ENCODE measurements at regions not wholly inside any gene's neighbourhood (a gene's known extent, or its start where the extent isn't known, plus 50 kb on each side); places are given as distances from the start of the nearest gene placed in this dataset.

DNA sequence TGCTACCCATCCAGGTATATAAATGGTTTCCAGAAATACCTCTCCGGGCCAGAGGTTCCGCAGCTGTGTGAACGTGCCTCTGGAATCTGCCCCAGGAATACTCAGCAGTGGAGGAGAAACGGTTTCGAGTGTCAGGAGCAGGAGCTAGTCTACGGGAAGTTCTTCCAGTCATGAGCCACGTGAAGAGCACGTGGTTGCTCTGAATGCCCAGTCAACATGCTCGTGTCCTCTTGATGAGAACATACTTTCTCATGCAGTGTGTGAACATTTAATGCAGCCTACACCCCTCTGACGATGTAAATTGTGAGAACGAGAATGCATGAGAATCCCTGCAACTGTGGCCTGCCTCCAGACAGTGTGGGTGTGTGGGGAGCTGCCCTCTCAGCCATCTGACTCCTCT lies 277.0 kb upstream of the SHH start:
- intact Hi-C loops (cut with DNase I): no loop called here
- WGBS, 3 donors: 80 to 86% (median 81%) methylated on average over 11 of the region's 11 CpGs

DNA sequence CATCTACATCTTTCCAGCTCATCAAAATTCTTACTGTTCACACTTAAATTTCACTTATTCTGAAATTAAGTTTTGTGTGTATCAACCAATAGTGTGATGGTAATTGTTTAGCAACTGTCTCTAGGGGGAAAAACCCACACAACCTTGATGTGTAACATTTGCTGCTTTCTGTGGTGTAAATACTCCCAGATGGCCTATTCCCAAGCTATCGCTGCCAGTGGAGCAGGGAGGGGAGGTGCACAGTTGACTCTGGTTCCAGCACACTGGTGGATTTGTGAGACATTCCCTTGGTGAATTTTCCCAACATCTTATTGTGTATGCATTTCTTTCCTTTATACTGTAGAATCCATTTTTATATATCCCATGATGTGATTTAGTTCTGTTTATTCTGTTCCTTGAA lies 275.9 kb upstream of the SHH start:
- TF ChIP-seq POLR2A (IDR thresholded peaks at IDR 0.05) (no peak), EP300 (IDR thresholded peaks at IDR 0.05) (no peak)
- TF ChIP-seq, protein P1, sequence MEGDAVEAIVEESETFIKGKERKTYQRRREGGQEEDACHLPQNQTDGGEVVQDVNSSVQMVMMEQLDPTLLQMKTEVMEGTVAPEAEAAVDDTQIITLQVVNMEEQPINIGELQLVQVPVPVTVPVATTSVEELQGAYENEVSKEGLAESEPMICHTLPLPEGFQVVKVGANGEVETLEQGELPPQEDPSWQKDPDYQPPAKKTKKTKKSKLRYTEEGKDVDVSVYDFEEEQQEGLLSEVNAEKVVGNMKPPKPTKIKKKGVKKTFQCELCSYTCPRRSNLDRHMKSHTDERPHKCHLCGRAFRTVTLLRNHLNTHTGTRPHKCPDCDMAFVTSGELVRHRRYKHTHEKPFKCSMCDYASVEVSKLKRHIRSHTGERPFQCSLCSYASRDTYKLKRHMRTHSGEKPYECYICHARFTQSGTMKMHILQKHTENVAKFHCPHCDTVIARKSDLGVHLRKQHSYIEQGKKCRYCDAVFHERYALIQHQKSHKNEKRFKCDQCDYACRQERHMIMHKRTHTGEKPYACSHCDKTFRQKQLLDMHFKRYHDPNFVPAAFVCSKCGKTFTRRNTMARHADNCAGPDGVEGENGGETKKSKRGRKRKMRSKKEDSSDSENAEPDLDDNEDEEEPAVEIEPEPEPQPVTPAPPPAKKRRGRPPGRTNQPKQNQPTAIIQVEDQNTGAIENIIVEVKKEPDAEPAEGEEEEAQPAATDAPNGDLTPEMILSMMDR (IDR thresholded peaks at IDR 0.05): no peak
- Histone ChIP-seq H3K27me3 (no peaks in the 10 kb centered on the region), H3K36me3 (no peaks in the 10 kb centered on the region), H3K4me1 (ENCODE audit: insufficient read depth) (no peaks in the 10 kb centered on the region), H3K4me3 (no peak overlapping the region), H3K27ac (no peak overlapping the region), H3K9me3 (no peaks in the 10 kb centered on the region)
- DNase-seq: no peak
- intact Hi-C loops (cut with DNase I): no loop called here
- 69 to 79% (median 71%) methylated on average over 1 of the region's 1 CpG for WGBS, 3 donors

More for the DNA sequence above, 277.0 kb upstream of the SHH start:
- DNase-seq: no peak
- no peak for TF ChIP-seq POLR2A (IDR thresholded peaks at IDR 0.05)
- TF ChIP-seq, protein P1 (IDR thresholded peaks at IDR 0.05): no peak
- TF ChIP-seq EP300 (IDR thresholded peaks at IDR 0.05): no peak
- H3K4me3 ChIP-seq: no peak overlapping the region
- H3K27ac ChIP-seq: no peak overlapping the region
- H3K36me3 ChIP-seq: no peaks in the 10 kb centered on the region
- H3K9me3 ChIP-seq: no peaks in the 10 kb centered on the region
- H3K4me1 ChIP-seq (ENCODE audit: insufficient read depth): no peaks in the 10 kb centered on the region
- no peaks in the 10 kb centered on the region for H3K27me3 ChIP-seq

DNA sequence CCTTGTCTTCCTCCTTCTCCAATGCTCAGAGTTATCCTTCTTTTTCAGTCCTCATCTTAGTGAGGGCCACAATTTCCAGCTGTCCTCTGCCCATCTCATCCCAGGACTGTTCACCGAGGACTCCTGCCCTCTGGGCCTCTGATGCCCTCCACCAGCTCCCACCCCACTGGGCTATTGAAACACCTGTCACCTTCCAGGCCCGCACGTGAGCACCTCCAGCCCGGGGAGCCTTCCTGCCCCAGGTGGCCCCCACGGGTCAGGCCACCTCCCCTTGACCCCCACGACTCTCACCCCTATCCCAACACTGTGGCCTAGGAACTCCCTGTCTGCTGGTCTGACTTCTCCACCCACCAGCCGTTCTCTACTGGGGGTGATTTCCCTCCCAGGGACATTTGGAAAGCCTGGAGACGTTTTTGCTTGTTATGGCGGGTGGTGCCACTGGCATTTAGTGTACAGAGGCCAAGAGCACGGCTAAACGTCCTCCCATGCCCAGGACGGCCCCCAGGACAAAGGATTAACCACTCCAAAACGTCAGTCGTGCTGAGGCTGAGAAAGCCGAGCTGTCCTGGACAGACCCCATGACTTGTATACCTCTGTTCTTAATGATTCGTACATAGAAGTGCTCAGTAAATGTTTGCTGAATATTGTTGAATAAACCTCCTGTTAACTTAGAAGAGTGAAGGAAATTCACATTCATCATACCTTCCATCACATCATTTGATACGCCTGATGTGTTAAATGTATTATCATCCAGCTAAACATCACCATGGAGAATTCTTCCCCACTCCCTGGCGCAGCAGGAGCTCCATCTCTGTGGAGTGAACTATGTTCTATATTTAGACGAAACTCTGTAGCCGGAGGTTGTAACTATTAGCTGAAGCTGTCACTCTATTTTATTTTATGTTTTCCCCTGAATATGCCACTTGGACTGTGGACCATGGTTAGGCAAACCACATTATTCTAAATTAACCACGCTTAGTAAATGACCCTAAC lies 270.1 kb upstream of the SHH start:
- no peak overlapping the region for H3K27ac ChIP-seq
- WGBS, 3 donors: 73 to 74% (median 73%) methylated on average over 21 of the region's 21 CpGs
- DNase-seq: no peak
- TF ChIP-seq POLR2A (IDR thresholded peaks at IDR 0.05) (no peak), EP300 (IDR thresholded peaks at IDR 0.05) (no peak)
- TF ChIP-seq, protein P1 (IDR thresholded peaks at IDR 0.05): no peak
- no peaks in the 10 kb centered on the region for H3K36me3 ChIP-seq
- intact Hi-C loops (cut with DNase I): no loop called here
- no peaks in the 10 kb centered on the region for H3K9me3 ChIP-seq
- peaks cover 2% of the 10 kb centered on the region for H3K4me1 ChIP-seq (ENCODE audit: insufficient read depth)
- no peak overlapping the region for H3K4me3 ChIP-seq
- no peaks in the 10 kb centered on the region for H3K27me3 ChIP-seq

DNA sequence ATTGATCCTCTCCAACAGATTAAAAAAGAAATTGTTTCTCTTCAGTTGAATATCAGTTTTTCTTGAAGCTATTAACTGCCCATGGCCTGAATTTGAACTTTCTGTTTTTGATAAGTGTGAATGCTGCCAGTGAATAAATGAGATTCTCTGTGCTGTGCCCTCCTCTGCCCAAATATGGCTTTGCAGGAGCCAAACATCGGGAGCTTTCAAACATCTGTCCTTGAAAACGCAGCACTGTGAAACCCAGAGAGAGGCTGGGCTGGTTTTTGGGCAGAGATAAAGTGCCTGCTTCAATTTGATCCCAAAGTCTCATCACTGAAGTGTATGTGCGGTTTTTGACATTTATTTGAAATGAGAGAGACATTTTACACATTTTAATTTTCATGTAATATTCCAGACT lies 268.3 kb upstream of the SHH start:
- H3K27ac ChIP-seq: peak overlapping the region in 1 of 2 donors; percentile 46
- intact Hi-C loops (cut with DNase I): no loop called here
- TF ChIP-seq EP300 (IDR thresholded peaks at IDR 0.05) (no peak), POLR2A (IDR thresholded peaks at IDR 0.05) (no peak)
- TF ChIP-seq, protein P1 (IDR thresholded peaks at IDR 0.05): no peak

More for the DNA sequence above, 268.3 kb upstream of the SHH start:
- Histone ChIP-seq H3K36me3 (no peaks in the 10 kb centered on the region), H3K4me3 (no peak overlapping the region), H3K4me1 (ENCODE audit: insufficient read depth) (peaks cover 2% of the 10 kb centered on the region), H3K27me3 (no peaks in the 10 kb centered on the region), H3K9me3 (no peaks in the 10 kb centered on the region)
- DNase-seq: no peak
- 6 to 19% (median 9%) methylated on average over 3 of the region's 3 CpGs for whole genome bisulfite sequencing, 3 donors

Measured in ovary (tissue), 7 donors.